ENCODE measurements at regions not wholly inside any gene's neighbourhood (a gene's known extent, or its start where the extent isn't known, plus 50 kb on each side); places are given as distances from the start of the nearest gene placed in this dataset.

- DNase-seq = no peak
These were observed 454.0 kb downstream of the NBAS start for GRCh38 chr2:15107137-15107536.

- DNase-seq = no peak
These were observed 449.4 kb downstream of the NBAS start for GRCh38 chr2:15111718-15112117.

- DNase-seq = no peak
These were observed 448.9 kb downstream of the NBAS start for GRCh38 chr2:15112216-15112615.

- no peak for DNase-seq
These were observed 445.4 kb downstream of the NBAS start for GRCh38 chr2:15115776-15116175.

- DNase-seq = no peak
These were observed 444.3 kb downstream of the NBAS start for GRCh38 chr2:15116830-15117229.

Measured in NCI-H1092 treated with DMSO at 0.1 percent for 48 hours (cell line).